HG02623 (cell line): ENCODE measurements at regions not wholly inside any gene's neighbourhood (a gene's known extent, or its start where the extent isn't known, plus 50 kb on each side); places are given as distances from the start of the nearest gene placed in this dataset.

Source experiments
- ATAC-seq: cut with Tn5 transposase; IDR thresholded peaks from one replicate; pipeline ENCODE4 v1.9.1; 2021; ENCODE audit warnings: moderate library complexity; ENCODE audit not compliant: unreplicated experiment

DNA sequence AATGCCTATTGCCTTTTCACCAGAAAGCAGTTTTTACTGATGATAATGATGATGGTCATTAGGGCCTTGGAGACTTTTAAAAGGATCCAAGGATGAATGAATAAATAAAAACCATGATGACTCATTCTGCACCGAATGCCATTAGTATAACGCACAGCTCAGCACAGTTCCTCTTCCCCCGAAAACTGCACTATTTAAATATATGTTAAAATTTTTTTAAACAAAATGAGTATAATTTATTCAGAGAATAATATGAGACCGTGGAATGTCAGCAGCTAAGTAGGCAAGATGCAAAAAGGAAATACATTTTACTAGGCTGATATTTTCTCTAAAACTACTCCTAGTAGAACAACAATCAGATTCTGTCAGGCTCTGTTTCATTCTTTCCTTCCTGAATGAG lies 83.4 kb upstream of the NANOGP8 start:
- ATAC-seq, result no peak

DNA sequence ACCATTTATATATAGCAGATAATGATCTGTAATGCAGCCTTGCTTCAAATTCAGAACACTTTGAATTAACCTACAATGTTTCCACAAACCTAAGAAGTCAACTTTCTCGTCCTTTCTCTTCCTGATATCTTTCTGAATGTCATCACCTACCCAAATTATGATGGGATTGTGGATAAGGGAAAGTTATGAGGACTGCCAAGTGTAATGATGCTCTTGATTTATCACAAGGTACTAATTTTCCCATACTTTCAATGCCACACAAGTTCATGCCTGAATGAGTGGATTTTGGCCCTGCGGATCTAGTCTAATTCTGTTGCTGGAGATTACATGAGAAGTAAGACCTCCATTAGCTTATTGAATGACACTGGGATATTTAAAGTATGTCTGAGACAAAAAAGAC lies 82.6 kb upstream of the NANOGP8 start:
- no peak for ATAC-seq

- no peak for ATAC-seq
Observed at GRCh38 chr15:35166730-35167359, 81.8 kb upstream of the NANOGP8 start.

DNA sequence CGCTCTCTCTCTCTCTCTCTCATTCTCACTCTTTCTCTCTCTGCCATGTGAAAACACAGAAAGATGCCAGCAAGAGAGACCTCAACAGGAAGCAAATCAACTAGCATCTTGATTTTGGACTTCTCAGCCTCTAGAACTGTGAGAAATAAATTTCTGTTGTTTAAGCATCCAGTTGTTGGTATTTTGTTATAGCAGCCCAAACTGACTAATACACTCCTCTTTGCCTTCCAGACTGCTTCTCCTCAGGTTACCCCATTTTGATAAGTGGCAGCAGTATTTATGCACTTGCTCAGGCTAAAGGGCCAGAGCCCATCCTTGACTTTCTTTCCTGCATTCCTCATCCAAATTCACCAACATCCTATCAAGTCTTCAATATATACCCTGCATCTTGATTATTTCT lies 76.6 kb upstream of the NANOGP8 start:
- no peak for ATAC-seq

DNA sequence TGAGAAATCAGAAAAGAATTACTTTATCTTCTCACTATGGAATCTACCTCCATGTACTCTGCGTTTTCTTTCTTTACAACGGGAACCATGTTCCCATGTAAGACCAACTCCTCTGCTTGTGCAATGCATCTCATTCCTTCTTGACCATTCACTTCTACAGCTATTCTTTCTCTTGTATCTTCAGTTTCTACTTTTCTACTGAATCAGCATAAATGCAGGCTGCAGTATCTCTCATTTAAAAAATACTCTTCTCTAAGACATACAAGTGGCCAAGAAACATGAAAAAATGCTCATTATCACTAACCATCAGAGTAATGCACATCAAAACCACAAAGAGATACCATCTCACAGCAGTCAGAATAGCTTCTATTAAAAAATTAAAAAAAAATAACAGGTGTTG lies 74.1 kb upstream of the NANOGP8 start:
- ATAC-seq, result no peak

GRCh38 chr15:35151782-35152181 lies 66.7 kb upstream of the NANOGP8 start:
- no peak for ATAC-seq

DNA sequence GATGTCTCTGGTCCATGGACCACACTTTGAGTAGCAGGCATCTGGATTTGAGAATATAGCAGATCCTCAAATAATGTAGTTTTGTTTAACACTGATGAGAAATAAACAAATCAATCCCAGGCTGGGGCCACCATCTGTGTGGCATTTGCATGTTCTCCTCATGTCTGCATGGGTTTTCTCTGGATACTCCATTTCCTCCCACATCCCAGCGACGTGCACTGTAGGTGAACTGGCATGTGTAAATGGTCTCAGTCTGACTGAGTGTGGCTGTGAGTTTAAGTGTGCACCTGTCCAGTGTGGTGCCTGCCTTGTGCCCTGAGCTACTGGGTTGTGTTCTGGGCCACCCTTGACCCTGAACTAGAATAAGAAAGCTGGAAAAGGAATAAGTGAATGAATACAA lies 66.3 kb upstream of the NANOGP8 start:
- no peak for ATAC-seq

DNA sequence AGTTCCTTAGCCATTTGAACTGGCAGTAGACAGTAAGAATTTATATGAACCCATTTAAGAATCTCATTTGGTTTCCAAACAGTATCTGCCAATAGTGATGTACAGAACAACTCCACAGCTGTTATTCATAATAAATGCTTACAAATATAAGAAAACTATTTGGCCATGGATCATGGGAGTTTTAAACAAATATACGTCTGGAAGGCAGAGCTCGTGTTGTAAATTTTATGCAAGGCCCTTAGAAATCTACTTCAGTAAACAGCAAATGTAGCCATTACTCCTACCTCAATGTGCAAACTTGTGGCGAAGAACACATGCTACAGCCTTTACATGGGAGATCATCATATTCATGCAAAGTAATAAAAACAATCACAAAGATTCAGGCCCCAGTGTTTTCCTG lies 65.3 kb upstream of the NANOGP8 start:
- no peak for ATAC-seq

GRCh38 chr15:35145336-35145735 lies 60.2 kb upstream of the NANOGP8 start:
- ATAC-seq, result no peak

DNA sequence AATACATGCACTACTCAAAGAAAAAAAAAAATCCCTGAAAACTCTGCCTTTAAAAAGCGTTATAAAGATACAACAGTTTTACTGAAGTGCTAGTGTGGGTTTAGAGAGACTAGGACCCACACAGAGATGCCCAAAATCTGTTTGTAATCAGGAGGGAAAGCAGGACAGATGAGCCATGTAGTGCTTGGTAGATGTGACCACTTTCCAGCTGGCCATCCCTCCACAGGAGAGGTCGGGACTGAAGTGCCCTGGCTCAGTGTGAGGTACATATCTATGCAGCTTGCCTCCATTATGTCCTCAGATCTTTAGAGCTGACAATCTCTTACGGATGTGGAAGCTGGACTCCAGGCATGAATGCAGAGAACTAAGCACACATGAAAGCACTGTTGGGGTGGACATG lies 57.5 kb upstream of the NANOGP8 start:
- no peak for ATAC-seq

GRCh38 chr15:35141743-35142471 lies 56.8 kb upstream of the NANOGP8 start:
- ATAC-seq, result no peak

DNA sequence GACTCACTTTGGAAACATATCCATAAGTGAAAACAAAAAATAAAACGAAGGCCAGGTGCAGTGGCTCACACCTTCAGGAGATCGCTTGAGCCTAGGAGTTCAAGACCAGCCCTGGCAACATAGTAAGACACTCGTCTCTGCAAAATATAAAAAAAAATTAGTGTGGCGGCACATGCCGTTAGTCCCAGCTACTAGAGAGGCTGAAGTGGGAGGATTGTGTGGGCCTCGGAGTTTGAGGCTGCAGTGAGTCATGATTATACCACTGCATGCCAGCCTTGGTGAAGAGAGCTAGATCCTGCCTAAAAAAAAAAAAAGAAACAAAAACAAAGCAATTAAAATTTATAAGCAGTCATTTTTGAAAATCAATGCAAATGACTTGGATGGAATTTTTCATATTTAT lies 54.7 kb upstream of the NANOGP8 start:
- no peak for ATAC-seq

DNA sequence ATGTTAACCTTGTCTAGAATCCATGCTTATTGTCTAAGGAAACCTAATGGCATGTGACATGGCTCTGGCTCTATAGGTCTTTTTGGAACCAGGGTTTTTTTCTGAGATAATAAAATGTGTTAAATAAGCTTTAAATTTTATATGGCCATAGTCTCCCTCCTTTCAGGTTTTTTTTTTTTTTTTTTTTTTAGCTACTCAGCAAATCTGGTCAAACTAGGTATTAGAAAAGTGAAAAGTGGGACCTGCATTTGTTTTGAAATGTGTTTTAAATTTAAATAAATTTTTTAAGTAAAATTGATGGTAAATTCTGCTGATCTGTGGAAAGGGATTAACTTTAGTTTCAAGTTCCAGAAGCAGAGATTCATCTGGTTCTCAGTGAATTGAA lies 52.1 kb upstream of the NANOGP8 start:
- no peak for ATAC-seq

GRCh38 chr15:35136321-35137189 lies 51.5 kb upstream of the NANOGP8 start:
- ATAC-seq, result peak; percentile 98
